Esophagus (tissue), 2 donors: ENCODE measurements at regions not wholly inside any gene's neighbourhood (a gene's known extent, or its start where the extent isn't known, plus 50 kb on each side); places are given as distances from the start of the nearest gene placed in this dataset.

Source experiments
- H3K27ac ChIP-seq, 2 donors: one replicate each; pipeline ENCODE4 v1.5.1; 2013; ENCODE audit warnings: low read depth in 2 of 2, mild to moderate bottlenecking in 2 of 2, inconsistent platforms in 1 of 2, low read length in 1 of 2, moderate library complexity in 1 of 2
- H3K27me3 ChIP-seq, 2 donors: one replicate each; pipeline ENCODE4 v1.6.1; 2013; ENCODE audit warnings: low read length in 2 of 2, control low read depth in 1 of 2, mild to moderate bottlenecking in 1 of 2; ENCODE audit not compliant: insufficient read depth in 2 of 2, control insufficient read depth in 1 of 2
- H3K36me3 ChIP-seq, 2 donors: one replicate each; pipeline ENCODE4 v1.6.1; 2013; ENCODE audit warnings: low read length in 1 of 2; ENCODE audit not compliant: control insufficient read depth in 2 of 2, insufficient read depth in 2 of 2
- H3K4me1 ChIP-seq, 2 donors: one replicate each; pipeline ENCODE4 v1.6.1; 2013; ENCODE audit warnings: low read length in 1 of 2; ENCODE audit not compliant: control insufficient read depth in 2 of 2, insufficient read depth in 2 of 2
- H3K4me3 ChIP-seq, 2 donors: one replicate each; pipeline ENCODE4 v1.5.1; 2013; ENCODE audit warnings: low read length in 2 of 2, mild to moderate bottlenecking in 2 of 2, low read depth in 1 of 2, moderate library complexity in 1 of 2
- H3K9me3 ChIP-seq, 2 donors: one replicate each; pipeline ENCODE4 v1.6.1; 2013; ENCODE audit warnings: mild to moderate bottlenecking in 2 of 2, low read depth in 1 of 2, low read length in 1 of 2, moderate library complexity in 1 of 2; ENCODE audit not compliant: control insufficient read depth in 2 of 2, insufficient read depth in 1 of 2
- WGBS, 2 donors: extraction: QIAGEN DNeasy Blood & Tissue Kit; methylation state at CpG; one replicate each; pipeline ENCODE4 v1.1.7; 2013; 5-methylcytosine and 5-hydroxymethylcytosine counted together
- donor health status: healthy with polysubstance abuse.
- donor health status: Bipolar disorder and iron deficiency.

- Histone ChIP-seq H3K27ac (no peak overlapping the region), H3K27me3 (no peaks in the 10 kb centered on the region), H3K36me3 (no peaks in the 10 kb centered on the region), H3K9me3 (no peaks in the 10 kb centered on the region), H3K4me1 (no peaks in the 10 kb centered on the region), H3K4me3 (no peak overlapping the region)
- WGBS, 2 donors, result 62% methylated on average over 3 of the region's 3 CpGs
Measured at GRCh38 chr4:62952366-62952765, 1456.9 kb downstream of the TECRL start.

DNA sequence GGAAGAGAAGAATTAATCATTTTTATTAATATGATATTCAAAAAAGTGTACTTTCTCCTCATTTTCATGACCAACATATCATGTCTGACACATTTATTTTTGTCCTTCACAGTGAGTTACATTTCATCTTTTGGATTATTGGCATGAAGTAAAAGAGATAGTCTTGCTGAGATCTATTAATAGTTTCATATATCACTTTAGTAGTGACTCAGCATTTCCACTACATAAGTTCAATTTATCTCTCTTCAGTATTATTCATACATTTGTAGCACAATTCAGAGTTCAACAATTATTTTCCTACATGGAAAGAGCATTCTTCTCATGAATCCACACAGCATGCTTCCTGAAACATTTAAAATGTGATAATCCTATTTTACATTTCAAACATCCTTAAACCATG lies 1461.1 kb downstream of the TECRL start:
- Histone ChIP-seq H3K9me3 (no peaks in the 10 kb centered on the region), H3K27ac (no peak overlapping the region), H3K4me1 (no peaks in the 10 kb centered on the region), H3K27me3 (no peaks in the 10 kb centered on the region), H3K36me3 (no peaks in the 10 kb centered on the region), H3K4me3 (no peak overlapping the region)

- Histone ChIP-seq H3K4me1 (no peaks in the 10 kb centered on the region), H3K27me3 (no peaks in the 10 kb centered on the region), H3K4me3 (no peak overlapping the region), H3K27ac (no peak overlapping the region), H3K36me3 (no peaks in the 10 kb centered on the region), H3K9me3 (no peaks in the 10 kb centered on the region)
Measured at GRCh38 chr4:62940229-62940628, 1469.0 kb downstream of the TECRL start.

DNA sequence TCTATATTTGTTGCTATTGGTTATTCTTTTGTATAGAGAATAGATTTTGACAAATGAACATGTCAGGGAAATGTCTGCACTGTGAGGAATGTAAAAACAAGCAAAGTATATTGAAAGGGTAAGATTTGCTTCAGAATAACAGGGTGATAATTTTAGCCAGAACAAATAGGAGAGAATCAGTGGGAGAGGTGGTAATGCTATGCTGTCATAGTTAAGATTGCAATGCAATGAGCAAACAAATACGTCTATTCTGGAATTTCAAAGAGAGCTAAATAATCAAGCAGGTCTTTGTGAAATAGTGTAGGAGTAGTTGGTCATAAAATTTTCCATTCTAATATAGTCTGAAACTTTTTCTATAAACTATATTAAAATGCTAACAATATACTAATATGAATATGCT lies 1478.4 kb downstream of the TECRL start:
- no peak overlapping the region for H3K27ac ChIP-seq
- H3K4me3 ChIP-seq, result no peak overlapping the region
- WGBS, 2 donors, result no CpG with 5 or more reads among the region's 1 CpG

GRCh38 chr4:62928483-62928882 lies 1480.8 kb downstream of the TECRL start:
- no peaks in the 10 kb centered on the region for H3K36me3 ChIP-seq
- H3K9me3 ChIP-seq, result no peaks in the 10 kb centered on the region
- no peak overlapping the region for H3K27ac ChIP-seq
- H3K4me1 ChIP-seq, result no peaks in the 10 kb centered on the region
- 44 to 75% methylated on average over 3 of the region's 3 CpGs for WGBS, 2 donors
- H3K4me3 ChIP-seq, result no peak overlapping the region
- H3K27me3 ChIP-seq, result no peaks in the 10 kb centered on the region

More for the DNA sequence above, 1478.4 kb downstream of the TECRL start:
- Histone ChIP-seq H3K36me3 (no peaks in the 10 kb centered on the region), H3K27me3 (no peaks in the 10 kb centered on the region), H3K9me3 (no peaks in the 10 kb centered on the region), H3K4me1 (no peaks in the 10 kb centered on the region)

DNA sequence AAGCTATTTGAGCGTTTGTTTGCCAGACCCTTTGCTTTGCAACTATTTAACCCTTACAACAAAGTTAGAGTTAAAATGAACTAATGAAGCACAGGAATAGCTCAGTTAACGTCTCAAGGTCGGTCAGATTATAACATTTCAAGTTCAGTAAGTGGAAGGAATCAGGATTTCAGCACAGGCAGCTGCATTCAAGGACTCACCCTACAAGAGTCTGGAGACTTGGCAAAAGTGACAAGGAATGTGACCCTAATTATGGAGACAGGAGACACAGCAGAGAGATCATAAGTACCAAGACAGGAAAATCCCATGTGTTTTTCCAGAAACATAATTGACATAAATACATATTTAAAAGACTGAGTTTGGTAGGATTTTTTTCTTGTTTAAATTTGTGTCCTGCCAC lies 1481.7 kb downstream of the TECRL start:
- Histone ChIP-seq H3K9me3 (no peaks in the 10 kb centered on the region), H3K27ac (no peak overlapping the region), H3K27me3 (no peaks in the 10 kb centered on the region), H3K4me1 (no peaks in the 10 kb centered on the region), H3K36me3 (no peaks in the 10 kb centered on the region), H3K4me3 (no peak overlapping the region)
- 60 to 63% methylated on average over 3 of the region's 3 CpGs for WGBS, 2 donors

- Histone ChIP-seq H3K4me3 (no peak overlapping the region), H3K9me3 (no peaks in the 10 kb centered on the region), H3K27me3 (no peaks in the 10 kb centered on the region), H3K27ac (no peak overlapping the region), H3K36me3 (no peaks in the 10 kb centered on the region), H3K4me1 (no peaks in the 10 kb centered on the region)
- 78 to 83% methylated on average over 4 of the region's 4 CpGs for WGBS, 2 donors
Measured at GRCh38 chr4:62923783-62924182, 1485.5 kb downstream of the TECRL start.

DNA sequence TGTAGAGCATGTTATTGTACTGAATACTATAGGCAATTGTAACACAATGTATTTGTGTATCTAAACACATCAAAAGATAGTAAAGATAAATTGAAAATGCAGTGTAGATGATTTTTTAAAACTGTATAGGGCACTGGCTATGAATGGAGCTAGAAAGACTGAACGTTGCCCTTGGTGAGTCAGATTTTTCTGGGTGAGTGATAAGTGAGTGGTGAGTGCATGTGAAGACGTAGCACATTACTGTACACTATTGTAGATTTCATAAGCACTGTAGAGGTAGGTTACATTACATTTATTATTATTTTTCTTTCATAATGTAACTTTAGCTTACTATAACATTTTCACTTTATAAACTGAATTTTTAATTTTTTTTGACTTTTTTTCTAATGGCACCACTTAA lies 1491.6 kb downstream of the TECRL start:
- WGBS, 2 donors, result 57 to 60% methylated on average over 2 of the region's 2 CpGs

DNA sequence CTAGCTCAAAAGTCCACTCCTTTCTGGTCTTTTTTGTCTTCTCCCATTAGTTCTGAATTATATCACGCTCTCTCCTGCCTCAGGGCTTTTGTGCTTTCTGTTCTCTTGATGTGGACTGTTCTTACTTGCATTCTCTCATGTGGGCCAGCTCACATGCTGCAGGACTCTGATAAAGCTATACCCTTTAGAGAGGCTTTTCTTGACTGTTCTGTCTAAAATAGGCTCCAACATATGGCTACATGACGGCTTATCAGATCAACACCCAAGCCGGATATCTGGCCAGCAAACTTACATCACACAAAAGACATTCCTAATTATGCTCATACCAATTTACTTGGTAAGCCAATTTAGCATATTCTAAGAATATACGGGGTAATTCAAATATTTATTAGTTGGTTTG lies 1494.5 kb downstream of the TECRL start:
- H3K27me3 ChIP-seq, result no peaks in the 10 kb centered on the region
- H3K27ac ChIP-seq, result no peak overlapping the region
- no peak overlapping the region for H3K4me3 ChIP-seq
- no peaks in the 10 kb centered on the region for H3K9me3 ChIP-seq
- no peaks in the 10 kb centered on the region for H3K4me1 ChIP-seq
- 61 to 67% methylated on average over 4 of the region's 4 CpGs for WGBS, 2 donors
- H3K36me3 ChIP-seq, result no peaks in the 10 kb centered on the region

More for the DNA sequence above, 1491.6 kb downstream of the TECRL start:
- Histone ChIP-seq H3K9me3 (no peaks in the 10 kb centered on the region), H3K4me3 (no peak overlapping the region), H3K27ac (no peak overlapping the region), H3K27me3 (no peaks in the 10 kb centered on the region), H3K36me3 (no peaks in the 10 kb centered on the region), H3K4me1 (no peaks in the 10 kb centered on the region)

DNA sequence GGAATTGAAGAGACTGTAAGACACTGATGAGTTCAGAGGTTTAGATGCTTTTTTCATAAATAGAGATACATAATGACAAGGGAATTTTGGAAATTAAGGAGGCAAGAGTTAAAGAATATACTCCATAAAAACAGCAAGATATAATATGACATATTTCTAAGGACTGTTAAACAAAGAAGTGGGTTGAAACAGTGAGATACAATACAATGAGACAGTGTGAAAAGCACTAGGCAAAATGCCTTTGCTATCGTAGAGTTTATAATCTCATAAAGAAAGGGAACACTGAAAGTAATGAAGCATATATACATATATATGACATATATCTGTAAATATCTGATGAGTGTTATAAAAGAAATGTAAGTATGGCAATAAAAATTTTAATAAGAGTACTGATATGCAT lies 1496.2 kb downstream of the TECRL start:
- no peak overlapping the region for H3K4me3 ChIP-seq
- H3K9me3 ChIP-seq, result no peaks in the 10 kb centered on the region
- H3K27ac ChIP-seq, result no peak overlapping the region
- no peaks in the 10 kb centered on the region for H3K4me1 ChIP-seq
- WGBS, 2 donors, result 65 to 71% methylated on average over 1 of the region's 1 CpG
- H3K27me3 ChIP-seq, result no peaks in the 10 kb centered on the region
- no peaks in the 10 kb centered on the region for H3K36me3 ChIP-seq
